ENCODE measurements at regions not wholly inside any gene's neighbourhood (a gene's known extent, or its start where the extent isn't known, plus 50 kb on each side); places are given as distances from the start of the nearest gene placed in this dataset.

DNA sequence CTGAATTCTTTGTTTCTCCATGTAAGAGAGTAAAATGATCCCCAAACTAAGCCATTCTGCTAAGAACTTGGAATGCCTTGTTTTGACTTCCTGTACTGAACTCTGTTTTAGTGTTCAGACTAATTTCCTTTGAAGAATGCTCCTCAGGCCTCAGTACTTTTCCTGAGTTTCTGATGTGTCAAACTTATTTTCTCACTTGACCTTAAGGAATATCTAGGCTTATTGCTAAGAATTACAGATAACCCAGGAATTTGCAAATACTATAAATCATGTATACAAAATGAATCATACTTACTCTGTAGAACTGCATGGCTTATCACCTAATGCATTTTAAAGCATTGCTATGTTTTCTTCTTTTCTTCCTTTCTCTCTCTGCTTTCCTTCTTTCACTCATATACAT is 93.1 kb upstream of the PKP2 start:
- Mint-ChIP-seq H3K27ac (peak overlapping the region; percentile 16), H3K4me3 (no peak overlapping the region), H3K4me1 (ENCODE audit: unreplicated experiment) (no peaks in the 10 kb centered on the region), H3K27me3 (no peaks in the 10 kb centered on the region), H3K9me3 (peaks cover 5% of the 10 kb centered on the region), H3K36me3 (peaks cover 3% of the 10 kb centered on the region)
- TF ChIP-seq, protein P1, sequence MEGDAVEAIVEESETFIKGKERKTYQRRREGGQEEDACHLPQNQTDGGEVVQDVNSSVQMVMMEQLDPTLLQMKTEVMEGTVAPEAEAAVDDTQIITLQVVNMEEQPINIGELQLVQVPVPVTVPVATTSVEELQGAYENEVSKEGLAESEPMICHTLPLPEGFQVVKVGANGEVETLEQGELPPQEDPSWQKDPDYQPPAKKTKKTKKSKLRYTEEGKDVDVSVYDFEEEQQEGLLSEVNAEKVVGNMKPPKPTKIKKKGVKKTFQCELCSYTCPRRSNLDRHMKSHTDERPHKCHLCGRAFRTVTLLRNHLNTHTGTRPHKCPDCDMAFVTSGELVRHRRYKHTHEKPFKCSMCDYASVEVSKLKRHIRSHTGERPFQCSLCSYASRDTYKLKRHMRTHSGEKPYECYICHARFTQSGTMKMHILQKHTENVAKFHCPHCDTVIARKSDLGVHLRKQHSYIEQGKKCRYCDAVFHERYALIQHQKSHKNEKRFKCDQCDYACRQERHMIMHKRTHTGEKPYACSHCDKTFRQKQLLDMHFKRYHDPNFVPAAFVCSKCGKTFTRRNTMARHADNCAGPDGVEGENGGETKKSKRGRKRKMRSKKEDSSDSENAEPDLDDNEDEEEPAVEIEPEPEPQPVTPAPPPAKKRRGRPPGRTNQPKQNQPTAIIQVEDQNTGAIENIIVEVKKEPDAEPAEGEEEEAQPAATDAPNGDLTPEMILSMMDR (conservative IDR thresholded peaks at IDR 0.05): no peak
- DNase-seq (ENCODE audit: extremely low spot score, unreplicated experiment): no peak

GRCh38 chr12:32988982-32989381 is 92.4 kb upstream of the PKP2 start:
- Mint-ChIP-seq H3K4me3 (peak overlapping the region; percentile 6), H3K27ac (peak overlapping the region; percentile 46), H3K9me3 (peaks cover 5% of the 10 kb centered on the region), H3K27me3 (no peaks in the 10 kb centered on the region), H3K4me1 (ENCODE audit: unreplicated experiment) (no peaks in the 10 kb centered on the region), H3K36me3 (peaks cover 3% of the 10 kb centered on the region)
- DNase-seq (ENCODE audit: extremely low spot score, unreplicated experiment): no peak
- TF ChIP-seq, protein P1 (conservative IDR thresholded peaks at IDR 0.05): no peak

DNA sequence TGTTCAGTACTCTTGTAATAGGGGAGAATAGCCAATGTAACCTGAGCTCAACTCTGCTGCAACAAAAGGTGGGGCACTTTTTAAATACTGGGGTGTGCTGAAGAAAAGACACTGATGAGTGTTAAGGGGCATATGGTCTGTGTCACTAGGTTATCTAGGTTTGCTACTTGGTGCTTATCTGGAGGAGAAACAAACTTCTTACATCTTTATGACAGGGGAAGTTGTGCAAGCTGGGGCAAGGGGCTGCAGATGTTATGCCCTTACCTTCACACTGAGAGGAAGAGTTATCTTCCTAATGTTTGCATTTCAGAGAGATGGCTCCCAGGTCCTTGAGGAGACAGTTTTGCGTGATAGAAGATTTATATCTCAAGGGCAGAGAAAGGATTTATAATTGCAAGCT is 90.9 kb upstream of the PKP2 start:
- Mint-ChIP-seq H3K9me3 (peaks cover 5% of the 10 kb centered on the region), H3K36me3 (peaks cover 3% of the 10 kb centered on the region), H3K27me3 (no peaks in the 10 kb centered on the region), H3K4me1 (ENCODE audit: unreplicated experiment) (no peaks in the 10 kb centered on the region), H3K4me3 (no peak overlapping the region), H3K27ac (no peak overlapping the region)
- TF ChIP-seq, protein P1 (conservative IDR thresholded peaks at IDR 0.05): no peak
- DNase-seq (ENCODE audit: extremely low spot score, unreplicated experiment): no peak

DNA sequence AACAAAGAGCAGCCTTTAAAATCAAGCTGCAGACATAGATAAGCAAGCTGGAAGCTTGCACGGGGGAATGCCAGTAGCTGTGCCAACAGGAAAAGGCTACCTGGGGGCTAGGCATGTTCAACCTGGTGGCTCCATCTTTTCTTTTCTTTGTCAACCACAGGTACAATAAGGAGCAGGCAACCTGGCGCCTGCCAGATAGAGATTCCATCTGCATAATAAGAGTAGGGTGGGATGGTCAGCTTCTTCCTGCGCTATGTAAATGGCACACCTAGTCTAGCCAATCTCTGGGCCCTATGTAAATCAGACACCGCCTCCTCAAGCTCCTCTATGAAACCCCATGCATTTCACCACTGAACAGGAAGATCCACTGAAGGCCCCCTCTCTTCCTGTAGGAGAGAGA is 87.4 kb upstream of the PKP2 start:
- Mint-ChIP-seq H3K4me3 (no peak overlapping the region), H3K27me3 (no peaks in the 10 kb centered on the region), H3K36me3 (no peaks in the 10 kb centered on the region), H3K9me3 (peaks cover 3% of the 10 kb centered on the region), H3K27ac (no peak overlapping the region), H3K4me1 (ENCODE audit: unreplicated experiment) (no peaks in the 10 kb centered on the region)
- no peak for DNase-seq (ENCODE audit: extremely low spot score, unreplicated experiment)
- TF ChIP-seq, protein P1 (conservative IDR thresholded peaks at IDR 0.05): no peak

DNA sequence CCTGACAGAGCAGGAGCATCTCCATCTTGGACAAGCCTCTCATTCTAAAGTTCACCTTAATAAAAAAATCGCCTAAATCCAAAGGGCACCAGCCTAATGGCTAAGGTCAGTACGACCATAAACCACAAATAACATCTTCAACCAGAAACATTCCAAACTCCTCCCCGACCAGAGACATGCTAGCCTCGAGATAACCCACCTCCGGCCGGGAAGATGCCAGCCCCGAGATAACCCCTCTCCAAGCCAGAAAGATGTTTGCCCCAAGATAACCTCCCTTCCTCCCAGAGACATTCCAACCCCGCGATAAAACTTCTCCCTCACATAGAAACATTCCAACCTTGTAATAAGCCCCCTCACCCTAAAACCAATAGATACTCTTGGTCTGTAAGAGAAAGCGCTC is 86.8 kb upstream of the PKP2 start:
- no peak for DNase-seq (ENCODE audit: extremely low spot score, unreplicated experiment)
- Mint-ChIP-seq H3K9me3 (no peaks in the 10 kb centered on the region), H3K4me3 (no peak overlapping the region), H3K27ac (no peak overlapping the region), H3K27me3 (no peaks in the 10 kb centered on the region), H3K36me3 (no peaks in the 10 kb centered on the region), H3K4me1 (ENCODE audit: unreplicated experiment) (no peaks in the 10 kb centered on the region)
- TF ChIP-seq, protein P1 (conservative IDR thresholded peaks at IDR 0.05): no peak

DNA sequence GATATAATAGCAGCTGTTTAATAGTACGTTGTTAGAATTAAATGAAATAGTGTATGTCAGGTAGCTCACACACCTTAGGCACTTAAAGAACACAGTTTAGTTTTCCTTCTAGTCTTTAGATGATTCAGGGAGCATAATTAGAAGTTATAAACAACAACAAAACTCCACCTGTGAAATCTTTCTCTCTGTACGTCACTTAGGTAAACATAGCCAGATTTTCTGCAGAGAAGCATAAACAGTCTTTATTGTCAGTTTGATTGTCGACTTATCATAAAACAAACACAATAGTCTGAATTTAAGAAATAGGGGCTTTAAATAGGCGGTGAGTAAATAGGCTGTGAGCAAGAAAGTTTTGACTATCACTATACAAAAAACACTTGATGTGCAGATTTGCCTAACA is 84.6 kb upstream of the PKP2 start:
- no peaks in the 10 kb centered on the region for H3K4me1 Mint-ChIP-seq (ENCODE audit: unreplicated experiment)
- H3K36me3 Mint-ChIP-seq: no peaks in the 10 kb centered on the region
- no peak overlapping the region for H3K4me3 Mint-ChIP-seq
- H3K9me3 Mint-ChIP-seq: no peaks in the 10 kb centered on the region
- TF ChIP-seq, protein P1 (conservative IDR thresholded peaks at IDR 0.05): no peak
- H3K27me3 Mint-ChIP-seq: no peaks in the 10 kb centered on the region
- H3K27ac Mint-ChIP-seq: no peak overlapping the region
- DNase-seq (ENCODE audit: extremely low spot score, unreplicated experiment): no peak

Measured in type B pancreatic cell (in vitro differentiated cells).